ENCODE measurements at regions not wholly inside any gene's neighbourhood (a gene's known extent, or its start where the extent isn't known, plus 50 kb on each side); places are given as distances from the start of the nearest gene placed in this dataset.

DNA sequence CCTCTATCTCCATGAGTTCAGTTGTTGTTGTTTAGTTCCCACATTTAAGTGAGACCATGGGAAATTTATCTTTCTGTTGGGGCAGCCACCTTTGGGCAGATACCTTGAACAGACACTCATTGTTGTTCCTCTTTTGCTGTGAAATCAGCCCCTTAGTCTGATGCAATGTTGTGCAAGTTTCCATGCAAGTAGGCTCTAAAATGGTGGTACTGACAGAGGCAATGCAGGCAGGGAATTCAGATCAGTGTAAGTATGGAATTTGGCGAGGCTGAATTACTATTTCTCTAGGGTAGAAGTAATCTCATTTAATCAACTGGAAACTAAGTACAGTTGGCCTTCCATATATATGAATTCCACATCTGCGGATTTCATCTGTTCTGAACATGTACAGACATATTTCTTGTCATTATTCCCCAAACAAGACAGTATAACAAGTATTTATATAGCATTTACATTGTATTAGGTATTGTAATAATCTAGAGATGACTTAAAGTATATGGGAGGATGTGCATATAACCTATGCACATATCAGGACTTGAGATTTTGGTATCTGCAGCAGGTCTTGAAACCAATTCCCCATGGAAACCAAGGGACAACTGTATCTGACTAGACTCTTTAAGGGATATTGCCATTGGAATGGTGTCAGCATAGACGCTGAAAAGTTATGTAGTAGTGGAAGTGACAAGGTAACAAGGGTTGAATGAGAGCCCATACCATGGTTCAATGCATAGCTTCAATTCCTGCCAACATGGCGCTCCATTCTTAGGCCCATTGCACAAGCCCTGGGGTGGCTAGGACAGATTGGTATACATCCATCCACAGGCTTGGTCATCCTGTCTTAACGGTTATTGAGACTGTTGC is 281.5 kb upstream of the HTR2A start:
- DNase-seq (ENCODE audit: low read depth) = no peak

GRCh38 chr13:47175172-47175866 is 278.5 kb upstream of the HTR2A start:
- peak; percentile 77 for DNase-seq (ENCODE audit: low read depth)

DNA sequence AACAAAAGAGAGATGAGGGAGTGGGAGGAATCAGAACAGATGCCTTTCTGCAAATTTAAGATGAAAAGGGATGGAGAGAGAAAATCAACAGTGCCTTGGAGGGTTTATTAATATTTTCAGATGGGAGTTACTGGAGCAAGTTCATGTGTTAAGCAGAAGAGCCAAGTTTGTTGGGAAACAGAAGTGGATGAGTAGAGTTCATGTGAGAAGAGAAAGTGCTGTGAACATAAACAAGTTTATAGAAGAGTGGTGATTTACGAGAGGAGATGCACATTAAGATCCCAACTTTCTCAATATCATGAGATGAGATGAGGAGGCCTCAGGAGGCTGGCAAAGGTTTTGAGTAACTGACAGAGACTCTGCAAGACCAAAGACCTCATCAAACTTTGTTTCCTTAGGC is 274.1 kb upstream of the HTR2A start:
- peak; percentile 53 for DNase-seq (ENCODE audit: low read depth)

- no peak for DNase-seq (ENCODE audit: low read depth)
Measured at GRCh38 chr13:47168618-47169017, 271.8 kb upstream of the HTR2A start.

DNA sequence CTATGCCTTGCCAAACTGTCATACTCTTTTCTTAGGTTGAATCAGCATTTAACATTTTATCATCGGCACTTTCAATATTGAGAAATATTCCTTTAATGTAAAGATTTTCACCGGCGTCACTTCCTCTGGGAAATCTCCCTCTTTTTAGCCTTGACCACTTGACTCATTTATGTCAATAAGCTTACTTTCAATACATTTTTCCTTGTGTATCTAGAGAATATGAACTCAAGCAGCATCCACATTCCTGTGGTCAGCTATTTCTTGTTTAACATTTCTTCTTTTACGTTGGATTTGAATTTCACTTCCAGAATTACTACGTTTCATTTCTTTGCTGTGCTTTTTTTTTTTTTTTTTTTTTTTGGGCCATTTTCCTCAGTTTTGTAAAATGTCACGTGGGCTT is 271.2 kb upstream of the HTR2A start:
- DNase-seq (ENCODE audit: low read depth) = peak; percentile 61

GRCh38 chr13:47166336-47166735 is 269.5 kb upstream of the HTR2A start:
- no peak for DNase-seq (ENCODE audit: low read depth)

DNA sequence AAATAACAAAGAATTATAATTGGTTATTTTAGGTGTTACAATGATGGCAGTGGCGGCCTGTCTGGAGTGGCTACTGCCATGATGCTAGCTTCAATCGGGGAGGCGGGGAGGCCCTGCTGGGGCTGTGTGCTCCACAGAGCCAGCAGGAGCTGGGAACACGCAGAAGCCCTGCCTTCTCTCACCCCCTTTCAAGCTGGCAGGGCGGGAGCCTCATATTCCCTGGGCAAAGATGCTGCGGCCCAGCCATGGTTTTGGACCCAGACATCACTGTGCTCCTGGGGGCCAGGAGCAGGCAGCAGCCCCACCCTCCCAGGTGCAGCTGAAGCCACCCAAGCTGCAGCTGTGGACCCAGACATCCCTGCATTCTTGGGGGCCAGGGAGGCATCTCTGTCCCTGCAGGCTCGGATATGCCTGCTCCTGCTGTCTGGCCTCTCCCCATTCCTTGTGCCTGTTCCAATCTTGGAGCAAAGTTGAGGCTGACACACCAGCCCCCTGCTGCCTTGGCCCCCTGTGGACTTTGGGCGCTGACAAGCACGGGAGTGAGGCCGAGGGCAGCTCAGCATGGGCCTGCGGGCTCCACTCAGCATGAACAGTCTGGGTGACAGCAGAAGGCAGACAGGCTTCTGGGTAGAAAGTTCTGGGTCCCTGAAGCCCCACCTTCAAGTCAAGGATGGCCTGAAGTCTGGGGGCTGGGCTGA is 263.1 kb upstream of the HTR2A start:
- DNase-seq (ENCODE audit: low read depth) = no peak

GRCh38 chr13:47158593-47158992 is 261.7 kb upstream of the HTR2A start:
- DNase-seq (ENCODE audit: low read depth) = no peak

DNA sequence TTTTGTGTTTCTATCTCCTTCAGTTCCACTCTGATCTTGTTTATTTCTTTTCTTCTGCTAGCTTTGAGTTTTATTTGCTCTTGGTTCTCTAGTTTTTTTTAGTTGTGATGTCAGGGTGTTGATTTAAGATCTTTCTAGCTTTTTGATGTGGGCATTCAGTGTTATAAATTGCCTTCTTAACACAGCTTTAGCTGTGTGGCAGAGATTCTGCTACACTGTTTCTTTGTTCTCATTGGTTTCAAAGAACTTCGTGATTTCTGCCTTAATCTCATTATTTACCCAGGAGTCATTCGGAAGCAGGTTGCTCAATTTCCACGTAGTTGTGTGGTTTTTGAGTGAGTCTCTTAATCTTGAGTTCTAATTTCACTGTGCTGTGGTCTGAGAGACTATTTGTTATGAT is 251.7 kb upstream of the HTR2A start:
- no peak for DNase-seq (ENCODE audit: low read depth)

DNA sequence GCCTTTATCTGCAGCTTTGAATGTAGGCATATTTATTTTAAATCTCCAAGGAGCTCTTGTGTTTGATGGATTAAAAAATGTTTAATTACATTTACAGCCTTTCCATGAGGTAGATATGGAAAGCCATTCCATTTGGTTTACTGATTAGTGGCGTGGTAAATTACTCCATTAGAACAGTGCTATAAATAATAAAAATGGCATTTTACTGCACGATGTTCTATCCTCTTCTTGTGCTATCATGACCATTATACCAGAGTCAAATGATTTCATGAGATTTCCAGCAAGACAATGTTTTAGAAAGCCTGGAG is 250.9 kb upstream of the HTR2A start:
- no peak for DNase-seq (ENCODE audit: low read depth)

- DNase-seq (ENCODE audit: low read depth) = no peak
Measured at GRCh38 chr13:47146991-47147811, 250.3 kb upstream of the HTR2A start.

GRCh38 chr13:47146136-47146535 is 249.3 kb upstream of the HTR2A start:
- peak; percentile 38 for DNase-seq (ENCODE audit: low read depth)

GRCh38 chr13:47144782-47145181 is 247.9 kb upstream of the HTR2A start:
- DNase-seq (ENCODE audit: low read depth) = no peak

- no peak for DNase-seq (ENCODE audit: low read depth)
Measured at GRCh38 chr13:47142105-47142504, 245.3 kb upstream of the HTR2A start.

DNA sequence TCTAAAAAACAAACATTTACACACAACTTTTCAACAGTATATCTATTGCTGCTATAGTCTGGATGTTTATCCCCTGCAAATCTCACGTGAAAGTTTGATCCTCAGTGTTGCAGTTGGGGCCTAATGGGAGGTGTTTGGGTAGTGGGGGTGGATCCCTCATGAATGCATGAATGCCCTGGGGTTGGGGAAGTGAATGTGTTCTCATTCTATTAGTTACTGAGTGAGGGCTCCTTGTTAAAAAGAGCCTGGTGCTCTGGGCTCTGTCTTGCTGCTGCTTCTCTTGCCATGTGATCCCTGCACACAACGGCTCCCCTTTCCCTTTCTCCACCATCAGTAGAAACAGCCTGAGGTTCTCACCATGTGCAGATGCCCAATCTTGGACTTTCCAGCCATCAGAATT is 242.7 kb upstream of the HTR2A start:
- no peak for DNase-seq (ENCODE audit: low read depth)

DNA sequence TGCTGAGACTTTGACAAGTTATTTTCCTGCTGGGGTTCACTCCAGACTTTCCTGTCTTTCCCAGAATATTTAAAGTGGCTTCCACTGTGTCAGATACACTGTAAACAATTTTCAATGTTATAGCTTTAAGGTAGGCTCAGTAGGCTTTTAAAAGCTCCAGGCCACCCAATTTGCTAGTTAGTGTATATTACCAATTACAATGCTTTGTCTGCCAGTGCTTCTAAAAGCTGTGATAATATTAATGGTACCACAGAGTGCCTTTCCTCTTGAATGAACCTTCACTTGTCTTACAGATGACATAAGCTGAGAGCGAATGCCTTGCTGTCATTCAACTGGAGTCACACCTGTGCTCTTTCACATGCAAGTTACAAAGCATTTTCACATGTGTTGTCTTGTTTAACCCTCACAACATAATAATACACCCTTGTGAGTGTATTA is 239.7 kb upstream of the HTR2A start:
- DNase-seq (ENCODE audit: low read depth) = no peak

GRCh38 chr13:47135800-47136503 is 239.1 kb upstream of the HTR2A start:
- no peak for DNase-seq (ENCODE audit: low read depth)

DNA sequence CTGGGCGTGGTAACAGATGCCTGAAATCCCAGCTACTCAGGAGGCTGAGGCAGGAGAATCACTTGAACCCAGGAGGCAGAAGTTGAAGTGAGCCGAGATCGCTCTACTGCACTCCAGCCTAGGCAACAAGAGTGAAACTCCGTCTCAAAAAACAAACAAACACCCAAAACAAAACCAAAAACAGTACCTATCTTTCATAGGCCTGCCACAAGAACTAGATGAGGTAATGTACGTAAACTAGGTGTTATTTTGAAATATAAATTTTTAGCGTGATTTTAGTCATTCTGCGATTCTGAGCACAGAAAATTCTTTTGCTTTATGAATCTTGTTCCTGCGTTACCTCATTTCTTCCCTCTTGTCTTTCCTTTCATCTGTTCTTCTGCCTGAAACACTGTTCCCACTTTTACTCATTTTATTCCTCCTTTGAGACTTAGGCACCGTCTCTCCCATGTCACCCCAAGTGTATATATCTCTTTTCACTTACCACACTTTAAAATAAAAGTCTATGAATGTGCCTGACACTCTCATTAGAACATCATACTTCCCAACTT is 238.2 kb upstream of the HTR2A start:
- DNase-seq (ENCODE audit: low read depth) = no peak

- peak; percentile 16 for DNase-seq (ENCODE audit: low read depth)
Measured at GRCh38 chr13:47133011-47133445, 236.2 kb upstream of the HTR2A start.

DNA sequence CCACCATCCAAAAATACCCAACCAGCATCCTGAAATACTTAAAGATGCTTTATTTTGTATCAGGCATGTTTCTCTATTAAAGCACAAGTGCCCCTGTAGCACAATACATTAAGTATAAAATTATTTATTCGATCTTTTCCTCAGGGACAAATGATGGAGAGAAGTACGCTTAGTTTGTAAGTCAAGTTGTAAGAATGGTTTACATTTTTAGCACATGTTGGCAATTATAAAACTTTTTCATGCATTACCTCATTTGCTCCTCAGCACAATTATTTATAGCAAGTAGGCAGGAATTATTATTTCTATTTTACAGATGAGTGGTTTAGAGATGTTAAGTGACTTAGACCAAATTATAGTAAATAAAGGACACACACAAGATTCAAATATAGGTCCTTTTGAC is 232.6 kb upstream of the HTR2A start:
- no peak for DNase-seq (ENCODE audit: low read depth)

DNA sequence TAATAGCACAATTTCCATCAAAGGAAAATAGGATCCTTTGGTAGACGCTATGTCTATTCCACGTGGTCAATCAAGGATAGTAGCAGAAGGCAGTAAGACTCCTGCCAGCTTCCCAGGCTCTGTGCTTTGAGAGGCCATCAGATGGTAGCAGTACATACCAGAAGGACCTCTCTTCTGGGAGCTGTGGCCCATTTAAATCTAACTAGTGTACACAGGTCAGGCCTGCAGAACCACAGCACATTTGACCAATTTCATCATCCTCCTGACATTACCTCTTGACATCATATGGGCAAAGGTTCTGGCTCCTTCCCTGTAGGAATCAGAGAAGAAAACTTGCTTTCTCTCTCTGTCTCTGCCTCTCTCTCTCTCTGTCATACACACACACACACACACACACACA is 229.6 kb upstream of the HTR2A start:
- DNase-seq (ENCODE audit: low read depth) = no peak
